Epithelial cell of esophagus (primary cell): ENCODE measurements at regions not wholly inside any gene's neighbourhood (a gene's known extent, or its start where the extent isn't known, plus 50 kb on each side); places are given as distances from the start of the nearest gene placed in this dataset.

Source experiments
- DNase-seq: peaks from one replicate; pipeline ENCODE4 v3.0.0; 2010; ENCODE audit warnings: low read depth
- H3K4me3 ChIP-seq: 2 replicates; pipeline ENCODE4 v1.5.1; 2011; ENCODE audit warnings: mild to moderate bottlenecking, low read length, control low read depth
- CTCF ChIP-seq: IDR thresholded peaks from 2 replicates; pipeline ENCODE4 v1.5.1; 2011; ENCODE audit warnings: low read depth, mild to moderate bottlenecking, low read length, control low read depth, inconsistent platforms; ENCODE audit not compliant: insufficient read depth; ENCODE audit errors: missing control alignments

GRCh38 chr20:60372822-60373221 lies 414.6 kb downstream of the CDH26 start:
- H3K4me3 ChIP-seq: no peak overlapping the region
- DNase-seq: no peak
- no peak for TF ChIP-seq CTCF

GRCh38 chr20:60378620-60379019 lies 420.4 kb downstream of the CDH26 start:
- H3K4me3 ChIP-seq: no peak overlapping the region
- TF ChIP-seq CTCF: no peak
- no peak for DNase-seq

- no peak for DNase-seq
- no peak for TF ChIP-seq CTCF
- H3K4me3 ChIP-seq: no peak overlapping the region
These were observed 423.6 kb downstream of the CDH26 start for GRCh38 chr20:60381643-60382400.

GRCh38 chr20:60389441-60389840 lies 431.2 kb downstream of the CDH26 start:
- no peak for DNase-seq
- TF ChIP-seq CTCF: no peak
- H3K4me3 ChIP-seq: no peak overlapping the region

- no peak overlapping the region for H3K4me3 ChIP-seq
- no peak for TF ChIP-seq CTCF
- no peak for DNase-seq
These were observed 431.7 kb downstream of the CDH26 start for GRCh38 chr20:60389882-60390281.

GRCh38 chr20:60395991-60396390 lies 437.8 kb downstream of the CDH26 start:
- TF ChIP-seq CTCF: no peak
- no peak overlapping the region for H3K4me3 ChIP-seq
- no peak for DNase-seq

- no peak for TF ChIP-seq CTCF
- H3K4me3 ChIP-seq: no peak overlapping the region
- no peak for DNase-seq
These were observed 442.3 kb downstream of the CDH26 start for GRCh38 chr20:60400567-60400966.
